IMR-90 (cell line): ENCODE measurements at regions not wholly inside any gene's neighbourhood (a gene's known extent, or its start where the extent isn't known, plus 50 kb on each side); places are given as distances from the start of the nearest gene placed in this dataset.

Experiments used
- ATAC-seq: fragments of 200-7000 bp; cut with Tn5 transposase; 2 replicates; pipeline ENCODE4 v1.9.1; 2020; ENCODE audit warnings: low read depth, mild to moderate bottlenecking, moderate library complexity
- BruUV-seq: library from RNA; stranded (reverse); fragments of 400-500 nt; replicated peaks from 2 replicates; lab custom pipeline; 2021; lab: Mats Ljungman, UMichigan
- CTCF ChIA-PET: fragments of 300-600 bp; formaldehyde crosslinking; extraction: SDS; loops from one replicate; lab custom pipeline; 2021; ENCODE audit warnings: antibody characterized with exemption; lab: Yijun Ruan, JAX
- POLR2A ChIA-PET: fragments of 300-600 bp; sonication (Branson Sonifier 250); formaldehyde crosslinking; loops from one replicate; lab custom pipeline; 2022; ENCODE audit warnings: antibody characterized with exemption; ENCODE audit not compliant: unreplicated experiment; lab: Charles Lee
- DNase-seq: peaks from one replicate; pipeline ENCODE4 v3.0.0; 2013
- H2AFZ ChIP-seq: replicated peaks from 2 replicates; pipeline ENCODE3; 2013; ENCODE audit warnings: low read length, mild to moderate bottlenecking; ENCODE audit not compliant: poor library complexity
- H2AK5ac ChIP-seq: 2 replicates; pipeline ENCODE4 v1.6.1; 2013; ENCODE audit warnings: low read depth, low read length, inconsistent platforms
- H2AK9ac ChIP-seq: replicated peaks from 2 replicates; pipeline ENCODE3; 2013; ENCODE audit warnings: mild to moderate bottlenecking, low read depth, low read length, moderate library complexity; ENCODE audit not compliant: poor library complexity
- H2BK120ac ChIP-seq: 2 replicates; pipeline ENCODE4 v1.6.1; 2013; ENCODE audit warnings: low read depth, low read length, inconsistent platforms
- H2BK15ac ChIP-seq: 3 replicates; pipeline ENCODE4 v1.6.1; 2013; ENCODE audit warnings: low read depth, low read length, inconsistent platforms
- H2BK20ac ChIP-seq: 2 replicates; pipeline ENCODE4 v1.6.1; 2013; ENCODE audit warnings: low read depth, mild to moderate bottlenecking, inconsistent platforms, low read length, moderate library complexity
- H2BK5ac ChIP-seq: 2 replicates; pipeline ENCODE4 v1.6.1; 2013; ENCODE audit warnings: mild to moderate bottlenecking, low read depth, low read length, inconsistent platforms; ENCODE audit not compliant: poor library complexity, severe bottlenecking
- H3K14ac ChIP-seq: replicated peaks from 2 replicates; pipeline ENCODE4 v1.6.1; 2013; ENCODE audit warnings: low read depth, low read length, inconsistent platforms
- H3K18ac ChIP-seq: 2 replicates; pipeline ENCODE4 v1.6.1; 2013; ENCODE audit warnings: low read depth, low read length, control low read depth
- H3K23ac ChIP-seq: 2 replicates; pipeline ENCODE4 v1.6.1; 2013; ENCODE audit warnings: low read depth, low read length, inconsistent platforms
- H3K27ac ChIP-seq: 2 replicates; pipeline ENCODE4 v1.5.1; 2013; ENCODE audit warnings: mild to moderate bottlenecking, control low read depth, low read length; ENCODE audit not compliant: insufficient read depth
- H3K27me3 ChIP-seq: 2 replicates; pipeline ENCODE4 v1.6.1; 2013; ENCODE audit warnings: low read length; ENCODE audit not compliant: control insufficient read depth, insufficient read depth
- H3K36me3 ChIP-seq: 2 replicates; pipeline ENCODE4 v1.6.1; 2013; ENCODE audit warnings: low read length, mixed read lengths; ENCODE audit not compliant: control insufficient read depth, insufficient read depth
- H3K4ac ChIP-seq: 2 replicates; pipeline ENCODE4 v1.6.1; 2013; ENCODE audit warnings: low read depth, low read length, inconsistent platforms
- H3K4me1 ChIP-seq: 2 replicates; pipeline ENCODE4 v1.6.1; 2013; ENCODE audit warnings: low read length, mixed read lengths; ENCODE audit not compliant: control insufficient read depth, insufficient read depth
- H3K4me2 ChIP-seq: 2 replicates; pipeline ENCODE4 v1.6.1; 2013; ENCODE audit warnings: low read depth, mild to moderate bottlenecking, control low read depth, low read length, moderate library complexity
- H3K4me3 ChIP-seq: 2 replicates; pipeline ENCODE4 v1.5.1; 2013; ENCODE audit warnings: low read depth, mild to moderate bottlenecking, control low read depth, low read length, moderate library complexity; ENCODE audit not compliant: insufficient read depth
- H3K56ac ChIP-seq: 2 replicates; pipeline ENCODE4 v1.6.1; 2013; ENCODE audit warnings: low read length, inconsistent platforms; ENCODE audit not compliant: insufficient read depth; ENCODE audit errors: extremely low read depth
- H3K79me1 ChIP-seq, 2 experiments: 2 replicates each; pipeline ENCODE4 v1.6.1; 2013; ENCODE audit warnings: low read length in 2 of 2, inconsistent platforms in 1 of 2, low read depth in 1 of 2
- H3K9ac ChIP-seq: 2 replicates; pipeline ENCODE4 v1.6.1; 2013; ENCODE audit warnings: low read depth, low read length, control low read depth
- H3K9me1 ChIP-seq: 2 replicates; pipeline ENCODE4 v1.6.1; 2013; ENCODE audit warnings: low read length, inconsistent platforms; ENCODE audit not compliant: insufficient read depth
- H3K9me3 ChIP-seq: 2 replicates; pipeline ENCODE4 v1.6.1; 2013; ENCODE audit warnings: low read length; ENCODE audit not compliant: control insufficient read depth, insufficient read depth
- H4K20me1 ChIP-seq: 2 replicates; pipeline ENCODE4 v1.6.1; 2013; ENCODE audit warnings: low read length, inconsistent platforms; ENCODE audit not compliant: insufficient read depth
- H4K5ac ChIP-seq: 2 replicates; pipeline ENCODE4 v1.6.1; 2013; ENCODE audit warnings: mild to moderate bottlenecking, low read depth, low read length, control low read depth
- H4K8ac ChIP-seq, 2 experiments: 2 replicates each; pipeline ENCODE4 v1.6.1; 2013; ENCODE audit warnings: low read depth in 2 of 2, low read length in 2 of 2, control low read depth in 1 of 2, inconsistent platforms in 1 of 2
- H4K91ac ChIP-seq: 2 replicates; pipeline ENCODE4 v1.6.1; 2013; ENCODE audit warnings: low read depth, low read length, inconsistent platforms; ENCODE audit not compliant: insufficient read depth
- CEBPB ChIP-seq: IDR thresholded peaks from 2 replicates; pipeline ENCODE4 v1.6.1; 2012; ENCODE audit warnings: low read depth, low read length, improper control_type of control experiment
- CHD1 ChIP-seq: IDR thresholded peaks from 2 replicates; pipeline ENCODE4 v1.6.1; 2012; ENCODE audit warnings: low read depth, low read length, improper control_type of control experiment
- CTCF ChIP-seq: conservative IDR thresholded peaks from 2 replicates; pipeline ENCODE4 v1.5.1; 2012; ENCODE audit warnings: mild to moderate bottlenecking, low read depth, low read length, improper control_type of control experiment
- ELK1 ChIP-seq: fragments of 150-350 bp; IDR thresholded peaks from 2 replicates; pipeline ENCODE4 v1.6.1; 2016; ENCODE audit warnings: low read depth, mild to moderate bottlenecking, low read length, moderate library complexity, borderline replicate concordance
- MAFK ChIP-seq: IDR thresholded peaks from 2 replicates; pipeline ENCODE4 v1.6.1; 2012; ENCODE audit warnings: low read depth, low read length, improper control_type of control experiment
- MAZ ChIP-seq: IDR thresholded peaks from 2 replicates; pipeline ENCODE4 v1.6.1; 2012; ENCODE audit warnings: low read depth, mild to moderate bottlenecking, low read length, improper control_type of control experiment, moderate library complexity, borderline replicate concordance
- NFE2L2 ChIP-seq: fragments of 150-350 bp; IDR thresholded peaks from 2 replicates; pipeline ENCODE4 v1.6.1; 2016; ENCODE audit warnings: low read depth, mild to moderate bottlenecking, low read length
- POLR2A ChIP-seq: IDR thresholded peaks from 2 replicates; pipeline ENCODE4 v1.6.1; 2012; ENCODE audit warnings: mild to moderate bottlenecking, low read depth, low read length
- RAD21 ChIP-seq: IDR thresholded peaks from 2 replicates; pipeline ENCODE4 v1.6.1; 2012; ENCODE audit warnings: low read length, improper control_type of control experiment
- WGBS, 2 experiments: methylation state at CpG; one replicate each; pipeline versions ENCODE4 v1.1.5 to v1.1.7; 2013; ENCODE audit warnings: missing lambda C conversion rate in 2 of 2; ENCODE audit not compliant: insufficient read length in 1 of 2; ENCODE audit errors: extremely low coverage in 2 of 2; 5-methylcytosine and 5-hydroxymethylcytosine counted together
- dilution Hi-C: fragments of 300-500 bp; cut with HindIII; formaldehyde crosslinking; loops from one replicate; pipeline ENCODE4 v1.14.3; 2018; ENCODE audit warnings: low sequenced_read_pairs; ENCODE audit not compliant: unreplicated experiment
- in situ Hi-C: fragments of 300-500 bp; cut with MboI; formaldehyde crosslinking; loops from 3 replicates; pipeline ENCODE4 v1.14.3; 2019; ENCODE audit warnings: low sequenced_read_pairs, inconsistent platforms, mixed read lengths
- intact Hi-C: fragments of 100-400 bp; cut with micrococcal nuclease; formaldehyde crosslinking; loops from 2 replicates; pipeline ENCODE4 v1.10.0; 2022

DNA sequence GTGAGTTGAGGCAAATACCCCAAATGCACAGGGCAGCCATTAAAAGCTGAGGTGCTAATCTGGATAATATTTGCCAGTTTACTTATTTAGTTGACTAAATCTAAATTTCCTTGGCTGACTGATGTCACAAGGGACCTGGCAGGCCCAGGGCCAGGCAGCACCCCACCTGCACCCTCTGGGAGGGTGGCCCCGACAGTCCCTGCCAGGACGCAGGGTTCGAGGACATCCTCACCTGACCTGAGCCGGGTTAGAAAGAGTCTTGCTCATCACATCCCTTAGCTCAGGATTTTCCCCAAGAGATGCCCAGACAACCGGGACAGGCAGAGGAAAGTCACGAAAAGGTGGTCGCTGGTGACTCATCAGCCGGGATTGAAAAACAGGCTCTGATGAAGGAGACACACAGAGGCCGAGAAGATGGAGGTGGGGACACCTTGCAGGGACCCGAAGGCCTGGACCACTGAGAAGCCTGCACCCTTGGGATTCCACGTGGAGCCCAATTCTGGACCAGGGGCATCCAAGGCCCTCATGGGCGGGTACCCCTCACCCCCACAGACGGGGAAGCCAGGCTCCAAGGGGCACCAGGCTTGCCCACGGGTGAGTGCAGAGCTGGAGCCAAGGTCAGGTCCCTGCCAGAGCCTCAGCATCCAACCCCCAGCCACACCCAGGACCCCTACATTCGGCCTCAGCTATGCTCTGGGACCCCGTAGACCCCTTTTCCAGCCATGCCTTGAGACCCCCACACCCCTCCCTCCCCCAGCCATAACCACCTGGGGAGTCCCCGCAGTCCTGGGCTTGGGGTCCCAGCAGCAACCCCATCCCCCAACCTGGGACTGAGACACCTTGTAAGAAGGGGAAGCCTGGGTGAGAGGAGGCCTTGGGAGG lies 103.2 kb downstream of the SOX1 start:
- Histone ChIP-seq H3K56ac (no peak overlapping the region), H2AK9ac (no peak overlapping the region), H4K8ac (no peak overlapping the region), H2BK5ac (no peak overlapping the region), H3K23ac (no peak overlapping the region), H4K5ac (no peak overlapping the region), H2AFZ (no peak overlapping the region), H3K9me3 (peaks cover 56% of the 10 kb centered on the region), H4K91ac (no peak overlapping the region), H2AK5ac (no peak overlapping the region), H4K20me1 (no peaks in the 10 kb centered on the region), H3K36me3 (no peaks in the 10 kb centered on the region), H3K27ac (no peak overlapping the region), H3K9ac (no peak overlapping the region), H3K4ac (no peak overlapping the region), H2BK15ac (no peak overlapping the region), H3K9me1 (no peaks in the 10 kb centered on the region), H3K4me2 (no peak overlapping the region), H3K79me1 (no peaks in the 10 kb centered on the region), H3K4me1 (no peaks in the 10 kb centered on the region), H3K27me3 (no peaks in the 10 kb centered on the region), H2BK20ac (no peak overlapping the region), H3K18ac (no peak overlapping the region), H2BK120ac (no peak overlapping the region), H3K4me3 (no peak overlapping the region), H3K14ac (no peak overlapping the region)
- BruUV-seq = no TSS peak
- dilution Hi-C loops (no loop called here), intact Hi-C loops (no loop called here), in situ Hi-C loops (no loop called here)
- no peak for TF ChIP-seq NFE2L2
- no peak for TF ChIP-seq ELK1
- no peak for TF ChIP-seq CTCF
- no peak for TF ChIP-seq RAD21
- TF ChIP-seq CEBPB = no peak
- no peak for TF ChIP-seq POLR2A
- no peak for TF ChIP-seq MAZ
- TF ChIP-seq MAFK = no peak
- TF ChIP-seq CHD1 = no peak
- no peak for ATAC-seq
- WGBS, 2 experiments = 88% methylated on average over 3 of the region's 17 CpGs; no CpG with 5 or more reads in 1 of the 2 experiments
- CTCF ChIA-PET = no interaction called here
- no peak for DNase-seq
- POLR2A ChIA-PET = no interaction called here
